ENCODE measurements at regions not wholly inside any gene's neighbourhood (a gene's known extent, or its start where the extent isn't known, plus 50 kb on each side); places are given as distances from the start of the nearest gene placed in this dataset.
"Not testable (repeated sequence)": the region's sequence is repeated elsewhere in the genome, so short reads cannot be mapped to it uniquely, and the experiment has no call there.

GRCh38 chr5:116722651-116723050 is 148.0 kb upstream of the SEMA6A start:
- POLR2A ChIA-PET, result no interaction called here
- no peak for DNase-seq (ENCODE audit: extremely low spot score)
- TF ChIP-seq SP1 (IDR thresholded peaks at IDR 0.05) (no peak), NFRKB (IDR thresholded peaks at IDR 0.05) (no peak), FOXM1 (IDR thresholded peaks at IDR 0.05; ENCODE audit: borderline replicate concordance) (no peak), BHLHE40 (IDR thresholded peaks at IDR 0.05; ENCODE audit: borderline replicate concordance) (no peak), PKNOX1 (IDR thresholded peaks at IDR 0.05) (no peak), FOXK2 (IDR thresholded peaks at IDR 0.05) (no peak), ARNT (IDR thresholded peaks at IDR 0.05) (no peak), TARDBP (IDR thresholded peaks at IDR 0.05) (no peak), FOXA1 (IDR thresholded peaks at IDR 0.05) (no peak), CTBP1 (IDR thresholded peaks at IDR 0.05; ENCODE audit: borderline replicate concordance) (no peak), LEF1 (IDR thresholded peaks at IDR 0.05; ENCODE audit: borderline replicate concordance) (no peak), L3MBTL2 (conservative IDR thresholded peaks at IDR 0.05) (no peak), ELF4 (IDR thresholded peaks at IDR 0.05) (no peak), HDGF (IDR thresholded peaks at IDR 0.05; ENCODE audit: borderline replicate concordance) (no peak), SUZ12 (IDR thresholded peaks at IDR 0.05) (no peak), ZNF384 (IDR thresholded peaks at IDR 0.05) (no peak)
- CTCF ChIA-PET, result no interaction called here

- DNase-seq (ENCODE audit: extremely low spot score), result no peak
- TF ChIP-seq SUZ12 (IDR thresholded peaks at IDR 0.05), result no peak
- no peak for TF ChIP-seq HDGF (IDR thresholded peaks at IDR 0.05; ENCODE audit: borderline replicate concordance)
- no peak for TF ChIP-seq ARNT (IDR thresholded peaks at IDR 0.05)
- no peak for TF ChIP-seq TARDBP (IDR thresholded peaks at IDR 0.05)
- no peak for TF ChIP-seq ELF4 (IDR thresholded peaks at IDR 0.05)
- no peak for TF ChIP-seq CTBP1 (IDR thresholded peaks at IDR 0.05; ENCODE audit: borderline replicate concordance)
- no peak for TF ChIP-seq FOXK2 (IDR thresholded peaks at IDR 0.05)
- no peak for TF ChIP-seq SP1 (IDR thresholded peaks at IDR 0.05)
- TF ChIP-seq ZNF384 (IDR thresholded peaks at IDR 0.05), result no peak
- TF ChIP-seq PKNOX1 (IDR thresholded peaks at IDR 0.05), result no peak
- no peak for TF ChIP-seq LEF1 (IDR thresholded peaks at IDR 0.05; ENCODE audit: borderline replicate concordance)
- no peak for TF ChIP-seq BHLHE40 (IDR thresholded peaks at IDR 0.05; ENCODE audit: borderline replicate concordance)
- TF ChIP-seq FOXM1 (IDR thresholded peaks at IDR 0.05; ENCODE audit: borderline replicate concordance), result no peak
- CTCF ChIA-PET, result no interaction called here
- POLR2A ChIA-PET, result no interaction called here
Measured at GRCh38 chr5:116719106-116719505, 144.5 kb upstream of the SEMA6A start.

- no peak for TF ChIP-seq LEF1 (IDR thresholded peaks at IDR 0.05; ENCODE audit: borderline replicate concordance)
- TF ChIP-seq PKNOX1 (IDR thresholded peaks at IDR 0.05), result no peak
- no peak for TF ChIP-seq SP1 (IDR thresholded peaks at IDR 0.05)
- TF ChIP-seq NFRKB (IDR thresholded peaks at IDR 0.05), result no peak
- no peak for TF ChIP-seq FOXA1 (IDR thresholded peaks at IDR 0.05)
- no peak for TF ChIP-seq ELF4 (IDR thresholded peaks at IDR 0.05)
- no peak for TF ChIP-seq ZNF384 (IDR thresholded peaks at IDR 0.05)
- TF ChIP-seq SUZ12 (IDR thresholded peaks at IDR 0.05), result no peak
- no peak for TF ChIP-seq CTBP1 (IDR thresholded peaks at IDR 0.05; ENCODE audit: borderline replicate concordance)
- TF ChIP-seq FOXM1 (IDR thresholded peaks at IDR 0.05; ENCODE audit: borderline replicate concordance), result no peak
- no peak for TF ChIP-seq TARDBP (IDR thresholded peaks at IDR 0.05)
- TF ChIP-seq HDGF (IDR thresholded peaks at IDR 0.05; ENCODE audit: borderline replicate concordance), result no peak
- TF ChIP-seq L3MBTL2 (conservative IDR thresholded peaks at IDR 0.05), result no peak
- no peak for TF ChIP-seq BHLHE40 (IDR thresholded peaks at IDR 0.05; ENCODE audit: borderline replicate concordance)
- TF ChIP-seq ARNT (IDR thresholded peaks at IDR 0.05), result no peak
- ChIA-PET CTCF (no interaction called here), POLR2A (no interaction called here)
- no peak for DNase-seq (ENCODE audit: extremely low spot score)
Measured at GRCh38 chr5:116718317-116718716, 143.7 kb upstream of the SEMA6A start.

- no peak for TF ChIP-seq TARDBP (IDR thresholded peaks at IDR 0.05)
- TF ChIP-seq SP1 (IDR thresholded peaks at IDR 0.05), result no peak
- TF ChIP-seq FOXM1 (IDR thresholded peaks at IDR 0.05; ENCODE audit: borderline replicate concordance), result no peak
- TF ChIP-seq BHLHE40 (IDR thresholded peaks at IDR 0.05; ENCODE audit: borderline replicate concordance), result no peak
- no peak for TF ChIP-seq ELF4 (IDR thresholded peaks at IDR 0.05)
- TF ChIP-seq ARNT (IDR thresholded peaks at IDR 0.05), result no peak
- TF ChIP-seq LEF1 (IDR thresholded peaks at IDR 0.05; ENCODE audit: borderline replicate concordance), result no peak
- no peak for TF ChIP-seq SUZ12 (IDR thresholded peaks at IDR 0.05)
- no peak for TF ChIP-seq HDGF (IDR thresholded peaks at IDR 0.05; ENCODE audit: borderline replicate concordance)
- no peak for TF ChIP-seq NFRKB (IDR thresholded peaks at IDR 0.05)
- TF ChIP-seq ZNF384 (IDR thresholded peaks at IDR 0.05), result no peak
- no peak for TF ChIP-seq FOXK2 (IDR thresholded peaks at IDR 0.05)
- TF ChIP-seq FOXA1 (IDR thresholded peaks at IDR 0.05), result no peak
- TF ChIP-seq L3MBTL2 (conservative IDR thresholded peaks at IDR 0.05), result no peak
- no peak for TF ChIP-seq CTBP1 (IDR thresholded peaks at IDR 0.05; ENCODE audit: borderline replicate concordance)
- CTCF ChIA-PET, result no interaction called here
Measured at GRCh38 chr5:116709082-116709481, 134.5 kb upstream of the SEMA6A start.

GRCh38 chr5:116705121-116705519 is 130.5 kb upstream of the SEMA6A start:
- POLR2A ChIA-PET; DNase-seq (ENCODE audit: extremely low spot score); CTCF ChIA-PET: not testable (repeated sequence)

More at GRCh38 chr5:116709082-116709481, 134.5 kb upstream of the SEMA6A start:
- POLR2A ChIA-PET, result no interaction called here
- DNase-seq (ENCODE audit: extremely low spot score), result no peak

GRCh38 chr5:116703941-116704340 is 129.3 kb upstream of the SEMA6A start:
- no peak for DNase-seq (ENCODE audit: extremely low spot score)
- TF ChIP-seq ZNF384 (IDR thresholded peaks at IDR 0.05) (no peak), HDGF (IDR thresholded peaks at IDR 0.05; ENCODE audit: borderline replicate concordance) (no peak)
- POLR2A ChIA-PET, result no interaction called here
- CTCF ChIA-PET, result interaction anchor here (0.6 kb wide), 1 partner anchor 27 kb away, joined by 3 read pairs; no protein-coding TSS in a partner anchor

All from HEK293T (cell line).